HG02973 (cell line): ENCODE measurements at regions not wholly inside any gene's neighbourhood (a gene's known extent, or its start where the extent isn't known, plus 50 kb on each side); places are given as distances from the start of the nearest gene placed in this dataset.
"Not testable (repeated sequence)": the region's sequence is repeated elsewhere in the genome, so short reads cannot be mapped to it uniquely, and the experiment has no call there.

ENCODE experiments used
- ATAC-seq: cut with Tn5 transposase; IDR thresholded peaks from one replicate; pipeline ENCODE4 v1.9.1; 2021; ENCODE audit warnings: moderate library complexity; ENCODE audit not compliant: unreplicated experiment

DNA sequence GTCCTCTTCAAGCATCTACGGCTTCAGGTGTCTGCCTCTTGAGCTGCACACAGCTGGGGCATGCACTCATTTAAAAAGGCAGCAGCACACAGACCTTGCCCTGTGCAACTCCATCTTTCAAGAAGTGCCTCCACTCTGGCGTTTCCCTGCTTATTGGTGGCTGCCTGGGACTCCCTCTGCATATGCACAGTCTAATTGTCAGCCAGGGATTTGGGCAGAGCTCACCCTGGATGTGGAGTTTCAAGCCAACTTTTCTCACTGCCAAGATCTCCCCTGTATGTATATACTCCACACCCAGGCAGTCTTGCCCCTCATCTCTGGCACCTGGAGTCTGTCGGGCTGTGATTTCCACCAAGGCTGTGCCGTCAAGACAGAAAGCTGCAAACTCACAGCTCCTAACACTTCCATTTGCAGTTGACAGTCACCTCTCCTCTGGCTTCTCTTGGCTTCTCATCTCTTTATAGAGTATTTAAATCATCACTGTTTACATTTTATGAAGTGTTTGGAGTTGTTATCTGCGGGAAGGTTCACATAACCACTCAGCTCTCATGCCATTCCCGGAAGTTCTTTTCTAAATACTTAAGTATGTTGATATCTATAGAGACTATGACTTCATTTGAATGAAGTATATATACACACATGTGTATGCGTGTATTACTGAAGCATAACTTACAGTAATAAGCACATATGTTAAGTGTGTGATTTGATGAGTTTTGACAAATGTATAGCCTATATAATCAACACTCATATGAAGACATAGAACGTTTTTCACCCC, 128.2 kb downstream of the NPIPB11 start:
- not testable (repeated sequence) for ATAC-seq

DNA sequence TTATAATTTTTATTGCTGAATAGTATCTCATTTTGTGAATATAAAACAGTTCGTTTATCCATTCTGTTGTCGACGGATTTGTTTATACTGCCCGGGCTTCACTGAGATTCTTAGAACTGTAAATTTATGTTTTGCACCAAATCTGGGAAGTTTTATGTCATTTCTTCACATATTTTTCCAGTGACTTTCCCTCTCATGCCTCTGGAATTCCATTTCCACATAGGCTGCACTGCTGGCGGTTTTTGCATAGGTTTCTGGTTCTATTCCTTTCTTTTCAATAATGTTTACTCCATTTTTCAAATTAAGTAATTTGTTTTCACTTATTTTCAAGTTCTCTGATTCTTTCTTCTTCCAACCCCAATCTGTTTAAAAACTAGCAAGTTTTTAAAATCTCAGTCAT, 130.1 kb downstream of the NPIPB11 start:
- ATAC-seq: not testable (repeated sequence)

DNA sequence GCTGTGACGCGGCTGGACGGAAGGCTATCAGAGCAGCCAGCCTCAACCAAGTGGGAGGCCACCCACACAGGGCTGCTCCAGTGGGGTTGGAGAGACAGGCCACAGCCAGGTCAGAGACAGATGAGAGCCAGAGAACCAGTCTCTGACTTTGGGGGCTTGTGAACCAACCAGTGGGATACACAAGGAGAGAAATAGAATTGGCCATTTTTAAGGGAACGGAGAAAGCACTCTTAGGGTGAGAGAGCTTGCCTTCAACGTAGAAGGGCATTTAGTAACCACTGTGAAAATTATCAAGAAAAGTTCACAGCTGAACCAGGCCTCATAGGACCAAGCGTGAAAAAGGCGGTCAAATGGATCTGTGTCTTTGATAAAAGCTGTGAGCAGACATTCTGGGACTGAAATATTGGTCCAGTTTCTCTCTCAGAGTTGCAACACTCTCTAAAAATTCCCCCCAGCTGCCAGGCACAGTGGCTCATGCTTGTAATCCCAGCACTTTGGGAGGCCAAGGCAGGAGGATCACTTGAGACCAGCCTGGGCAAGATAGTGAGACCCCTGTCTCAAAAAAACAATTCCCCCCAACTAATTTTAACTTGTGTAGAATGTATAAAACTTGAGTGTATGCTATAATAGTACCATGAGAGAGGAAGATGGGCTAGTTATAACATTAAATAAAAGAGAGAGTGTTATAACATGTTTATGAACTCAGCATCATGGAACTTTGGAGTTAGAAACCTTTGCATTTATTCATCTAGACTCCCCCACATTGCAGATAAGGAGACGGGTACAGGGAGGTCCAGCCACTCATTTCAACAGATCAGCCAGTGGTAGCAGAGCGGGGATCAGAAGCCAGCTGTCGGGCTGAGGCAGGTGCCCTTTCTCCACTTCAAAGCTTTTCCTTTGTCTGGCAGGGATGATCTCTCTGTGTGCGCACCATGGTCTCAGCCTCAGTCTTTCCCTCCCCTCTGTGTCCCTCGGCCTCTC, 132.2 kb downstream of the NPIPB11 start:
- not testable (repeated sequence) for ATAC-seq

DNA sequence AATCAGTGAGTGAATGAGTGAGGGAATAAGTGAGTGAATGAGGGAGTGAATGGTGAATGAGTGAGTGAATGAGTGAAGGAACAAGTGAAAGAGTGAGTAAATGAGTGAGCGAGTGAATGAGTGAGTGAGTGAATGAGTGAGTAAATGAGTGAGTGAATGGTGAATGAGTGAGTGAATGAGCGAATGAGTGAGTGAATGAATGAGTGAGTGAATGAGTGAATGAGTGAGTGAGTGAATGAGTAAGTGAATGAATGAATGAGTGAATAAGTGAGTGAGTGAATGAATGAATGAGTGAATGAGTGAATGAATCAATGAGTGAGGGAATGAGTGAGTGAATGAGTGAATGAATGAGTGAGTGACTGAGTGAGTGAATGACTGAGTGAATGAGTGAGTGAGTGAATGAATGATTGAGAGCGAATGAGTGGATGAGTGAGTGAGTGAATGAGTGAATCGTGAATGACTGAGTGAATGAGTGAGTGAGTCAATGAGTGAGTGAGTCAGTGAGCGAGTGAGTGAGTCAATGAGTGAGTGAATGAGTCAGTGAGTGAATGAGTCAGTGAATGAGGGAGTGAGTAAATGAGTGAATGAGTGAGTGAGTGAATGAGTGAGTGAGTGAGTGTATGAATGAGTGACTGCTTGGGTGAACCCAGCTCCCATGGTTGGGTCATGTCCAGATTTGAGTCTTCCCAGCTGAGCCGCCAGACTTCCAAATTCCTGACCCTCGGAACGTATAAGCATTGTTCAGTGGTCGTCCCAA, 133.0 kb downstream of the NPIPB11 start:
- ATAC-seq: not testable (repeated sequence)

DNA sequence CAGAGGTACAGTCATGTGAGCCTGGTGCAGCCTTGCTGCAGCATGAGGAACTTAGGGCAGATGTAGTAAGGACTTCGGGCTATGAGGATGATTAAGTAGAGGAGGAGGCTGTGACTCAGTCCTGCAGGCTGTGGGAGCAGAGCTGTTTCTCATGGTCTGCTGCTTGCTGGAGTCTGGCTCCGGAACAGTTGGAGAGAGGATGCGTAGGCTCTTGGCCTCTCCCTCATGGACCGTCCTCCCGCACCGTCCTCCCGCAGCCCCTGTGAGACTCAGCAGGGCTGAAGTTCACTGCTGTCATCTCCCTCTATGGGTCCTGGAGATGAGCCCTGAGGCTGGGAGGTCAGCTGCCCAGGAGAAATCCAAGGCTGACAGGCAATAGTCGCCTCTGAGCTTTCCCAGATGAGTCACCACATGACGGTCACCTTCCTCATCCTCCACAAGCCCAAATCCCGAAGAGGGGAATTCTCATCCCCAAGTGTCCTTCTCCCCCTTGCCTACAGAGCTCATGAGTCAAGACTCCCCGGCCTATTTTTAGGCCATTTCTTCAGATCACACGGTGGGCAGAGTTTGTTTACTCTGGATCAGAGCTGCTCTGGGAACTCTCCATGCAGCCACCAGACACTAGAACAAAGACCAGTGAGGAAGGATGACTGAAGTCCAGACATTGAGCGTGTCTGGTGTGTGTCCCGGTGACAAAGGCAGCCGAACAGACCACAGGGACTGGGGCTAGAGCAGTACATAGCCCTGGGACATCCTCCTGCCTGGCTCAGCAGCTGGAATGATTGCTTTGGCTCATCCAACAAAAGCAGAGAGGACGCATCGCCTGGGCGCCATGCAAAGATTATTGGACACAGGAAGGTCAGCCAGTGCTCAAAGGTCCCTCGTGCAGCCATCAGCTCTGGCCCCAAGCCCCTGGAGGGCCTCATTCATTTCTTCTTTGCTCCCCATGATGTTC, 134.5 kb downstream of the NPIPB11 start:
- not testable (repeated sequence) for ATAC-seq

DNA sequence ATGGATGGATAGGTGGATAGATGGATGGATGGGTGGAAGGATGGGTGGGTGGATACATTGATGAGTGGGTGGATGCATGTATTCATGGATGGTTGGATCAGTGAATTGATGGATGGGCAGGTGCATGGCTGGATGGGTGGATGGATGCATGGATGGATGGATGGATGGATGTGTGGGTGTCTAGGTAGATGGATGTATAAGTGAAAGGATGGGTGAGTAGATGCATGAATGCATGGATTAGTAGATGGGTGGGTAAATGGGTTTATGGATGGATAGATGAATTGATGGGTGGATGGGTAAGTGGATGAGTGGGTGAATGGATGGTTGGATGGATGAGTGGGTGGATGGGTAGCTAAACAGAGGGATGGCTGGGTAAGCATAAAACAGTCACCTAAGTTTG, 135.6 kb downstream of the NPIPB11 start:
- not testable (repeated sequence) for ATAC-seq

DNA sequence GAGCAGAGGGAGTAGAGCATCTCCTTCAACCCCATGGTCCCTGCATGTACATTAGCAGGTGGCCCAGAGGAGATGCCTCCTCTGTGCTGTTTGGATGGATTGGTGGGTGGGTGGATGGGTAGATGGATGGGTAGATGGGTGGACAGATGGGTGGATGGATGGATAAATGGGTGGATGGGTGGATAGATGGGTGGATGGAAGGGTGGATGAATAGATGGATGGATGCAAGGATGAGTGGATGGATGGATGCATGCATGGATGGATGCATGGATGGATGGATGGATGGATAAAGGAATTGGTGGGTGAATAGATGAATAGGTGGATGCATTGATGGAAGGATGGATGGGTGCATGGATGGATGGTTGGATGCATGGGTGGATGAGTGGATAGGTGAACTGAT, 136.5 kb downstream of the NPIPB11 start:
- ATAC-seq: not testable (repeated sequence)

DNA sequence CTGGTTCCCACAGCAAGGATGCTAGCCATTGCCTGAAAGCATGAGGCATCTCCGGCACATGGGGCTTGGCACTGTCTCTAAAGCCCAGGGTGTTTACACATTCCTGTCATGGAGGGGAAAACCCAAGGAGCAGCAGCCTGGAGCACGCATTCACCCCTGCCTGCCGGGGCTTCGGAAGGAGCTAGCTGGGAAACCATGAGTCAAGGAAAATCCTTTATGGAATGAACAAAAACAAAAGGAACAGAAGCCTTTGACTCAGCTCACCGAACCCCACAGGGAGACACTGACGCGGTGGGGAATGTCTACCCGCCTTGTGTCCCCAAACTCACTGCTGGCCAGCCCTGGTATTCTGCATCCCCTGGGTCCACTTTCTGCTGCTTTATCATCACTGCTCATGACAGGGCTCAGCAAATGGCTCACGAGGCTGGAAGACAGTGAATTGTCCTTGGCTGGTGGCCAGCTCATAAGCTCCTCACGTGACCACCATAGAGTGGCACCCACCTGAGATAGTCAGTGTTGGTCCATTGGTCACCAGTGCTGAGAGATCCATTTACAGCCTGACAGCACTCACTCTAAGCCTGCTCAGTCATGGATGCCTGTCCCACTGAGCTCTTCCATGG, 137.2 kb downstream of the NPIPB11 start:
- ATAC-seq: not testable (repeated sequence)

DNA sequence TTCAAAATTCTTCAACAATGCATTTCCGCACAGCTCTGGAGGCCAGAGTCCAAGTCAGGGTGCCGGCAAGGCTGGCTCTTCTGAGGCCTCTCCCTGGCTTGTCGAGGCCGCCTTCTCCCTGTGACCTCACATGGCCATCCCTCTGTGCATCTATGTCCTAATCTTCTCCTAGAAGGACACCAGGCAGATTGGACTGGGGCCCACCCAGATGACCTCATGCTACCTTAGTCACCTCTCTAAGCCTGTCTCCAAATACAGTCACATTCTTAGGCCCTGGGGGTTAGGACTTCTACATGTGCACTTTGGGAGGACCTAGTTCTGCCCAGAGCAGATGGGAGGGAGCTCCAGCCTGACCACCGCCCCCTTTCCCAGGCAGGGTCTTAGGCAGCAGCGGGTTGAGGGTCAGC, 137.7 kb downstream of the NPIPB11 start:
- not testable (repeated sequence) for ATAC-seq

DNA sequence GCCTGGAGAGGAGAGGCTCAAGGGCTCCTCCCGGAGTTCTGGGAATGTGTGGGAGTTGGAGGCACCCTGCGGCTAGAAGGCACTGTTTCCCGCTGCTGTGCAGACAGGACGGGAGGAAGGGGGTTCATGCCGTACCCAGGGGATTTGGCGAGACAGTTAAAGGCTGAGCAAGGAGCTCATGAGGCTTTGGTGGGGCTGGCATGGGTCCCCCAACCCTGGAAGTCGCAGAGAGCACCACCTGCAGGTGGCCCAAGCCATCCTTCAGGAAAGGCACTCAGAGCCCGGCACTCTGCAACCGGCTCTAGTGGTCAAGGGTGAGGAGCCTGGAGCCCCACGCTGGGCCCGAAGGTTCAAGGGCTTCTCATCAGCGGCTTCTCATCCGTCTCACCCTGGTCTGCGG, 138.2 kb downstream of the NPIPB11 start:
- not testable (repeated sequence) for ATAC-seq

DNA sequence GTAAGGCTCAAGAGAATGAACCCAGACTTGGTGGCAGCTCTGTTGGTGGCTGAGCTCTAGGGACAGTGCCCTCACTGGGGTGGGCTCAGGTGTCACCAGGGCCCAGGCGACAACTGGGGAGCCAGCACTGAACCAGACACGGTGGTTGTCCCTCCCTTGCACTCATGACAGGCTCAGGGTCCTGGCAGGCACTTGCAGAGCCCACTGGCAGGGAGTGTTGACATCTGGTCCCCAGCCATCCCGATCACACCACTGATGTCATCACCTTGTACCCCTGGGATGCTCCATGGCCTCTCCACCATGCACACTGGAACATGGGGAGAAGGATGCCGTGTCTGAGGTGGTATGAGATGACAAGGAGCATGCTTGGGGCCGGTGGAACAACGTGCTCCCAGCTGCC, 138.6 kb downstream of the NPIPB11 start:
- ATAC-seq: not testable (repeated sequence)

DNA sequence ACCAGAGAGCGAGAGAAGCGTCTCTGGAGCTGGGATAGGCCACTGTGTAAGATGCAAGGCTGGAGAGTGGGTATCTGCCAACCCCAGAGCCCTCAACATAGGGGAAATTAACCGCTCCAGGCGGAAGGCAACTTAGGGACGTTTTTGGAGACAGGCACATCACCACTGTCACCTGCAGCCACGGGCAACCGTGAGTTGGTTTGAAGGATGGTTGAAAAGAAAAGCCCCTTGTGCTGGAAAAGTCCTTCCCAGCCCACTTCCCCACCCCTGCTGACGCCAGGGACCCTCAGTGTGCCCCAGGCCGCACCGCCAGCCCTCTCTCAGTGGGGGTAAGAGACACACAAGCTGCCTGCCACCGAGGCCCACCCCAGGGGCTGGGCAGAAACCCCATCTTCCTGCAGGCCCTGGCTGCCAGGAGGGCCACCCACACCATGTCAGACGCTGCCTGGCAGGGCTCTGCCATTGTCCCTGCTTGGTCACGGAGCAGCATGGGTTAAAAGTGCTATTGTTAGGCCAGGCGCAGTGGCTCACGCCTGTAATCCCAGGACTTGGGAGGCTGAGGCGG, 139.4 kb downstream of the NPIPB11 start:
- ATAC-seq: not testable (repeated sequence)

DNA sequence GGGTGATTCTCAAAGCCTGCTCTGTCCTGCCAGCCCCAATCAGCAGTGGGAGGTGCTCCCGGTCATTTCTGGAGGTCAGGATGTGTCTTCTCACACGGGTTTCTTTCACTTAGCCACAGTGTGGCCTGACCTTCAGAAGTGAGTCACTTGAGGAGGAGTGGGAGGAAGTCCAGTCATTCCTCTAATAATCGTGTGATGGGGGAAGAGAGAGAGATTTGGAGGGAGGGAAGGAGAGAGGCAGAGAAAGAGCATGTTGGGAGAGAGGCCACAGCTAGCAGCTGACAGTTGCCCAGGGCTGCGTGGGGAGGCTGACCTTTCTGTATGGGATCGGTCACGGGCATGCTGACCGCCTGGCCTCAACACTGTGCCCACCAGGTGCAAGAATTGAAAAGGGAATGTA, 139.9 kb downstream of the NPIPB11 start:
- ATAC-seq: not testable (repeated sequence)

DNA sequence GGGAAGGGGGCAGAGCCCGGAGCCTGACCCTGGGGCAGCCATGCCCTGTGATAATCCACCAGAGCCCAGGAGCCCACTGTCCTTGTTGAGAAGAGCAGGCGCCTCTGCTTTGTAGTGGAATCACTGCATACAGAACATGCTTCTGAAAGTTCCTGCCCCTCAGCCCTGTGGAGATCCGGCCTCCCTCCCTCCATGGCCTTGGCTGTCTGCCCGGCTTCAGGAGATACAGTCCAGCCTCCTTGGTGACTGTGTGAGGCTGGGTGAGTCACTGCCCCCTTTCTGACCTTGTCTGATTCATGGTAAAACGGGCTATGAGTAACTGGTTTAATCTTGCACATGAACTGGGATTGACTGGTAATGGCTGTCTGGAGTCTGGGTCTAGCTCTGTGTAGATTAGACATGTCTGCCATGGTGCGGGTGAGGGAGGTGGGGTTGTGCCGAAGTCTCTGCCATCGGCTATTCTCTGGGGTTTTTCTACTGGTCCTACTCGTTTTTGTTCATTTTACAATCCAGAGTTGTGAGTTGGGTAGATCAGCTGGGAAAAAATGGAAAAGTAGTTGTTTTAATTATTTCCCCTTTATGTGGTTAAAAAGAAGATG, 141.2 kb downstream of the NPIPB11 start:
- not testable (repeated sequence) for ATAC-seq

DNA sequence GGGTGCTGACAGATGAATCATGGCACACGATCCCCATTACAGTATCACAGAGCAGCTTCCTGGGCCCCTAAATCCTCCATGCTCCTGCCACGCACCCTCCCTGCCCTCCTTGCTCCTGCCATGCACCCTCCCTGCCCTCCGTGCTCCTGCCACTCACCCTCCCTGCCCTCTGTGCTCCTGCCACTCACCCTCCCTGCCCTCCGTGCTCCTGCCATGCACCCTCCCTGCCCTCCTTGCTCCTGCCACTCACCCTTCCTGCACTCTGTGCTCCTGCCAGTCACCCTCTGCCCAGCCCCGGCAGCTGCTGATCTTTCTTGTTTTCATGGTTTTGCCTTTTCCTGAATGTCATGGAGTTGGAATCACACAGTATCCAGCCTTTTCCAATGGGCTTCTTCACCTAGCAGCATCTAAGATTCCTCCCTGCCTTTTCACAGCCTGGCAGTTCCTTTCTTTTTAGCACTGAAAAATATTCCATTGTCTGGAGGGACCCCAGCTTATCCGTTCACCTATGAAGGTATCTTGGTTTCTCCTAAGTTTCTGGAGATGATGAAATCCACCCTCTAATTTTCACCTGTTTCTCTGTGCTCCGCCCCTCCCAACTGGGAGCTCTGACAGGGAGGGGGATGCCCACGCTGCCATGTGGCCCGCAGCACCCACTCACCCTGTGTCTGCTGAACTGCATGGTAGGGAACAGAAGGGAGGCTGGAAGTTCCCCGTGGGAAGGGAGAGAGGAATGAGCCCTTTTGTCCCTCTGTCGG, 142.3 kb downstream of the NPIPB11 start:
- ATAC-seq: not testable (repeated sequence)

DNA sequence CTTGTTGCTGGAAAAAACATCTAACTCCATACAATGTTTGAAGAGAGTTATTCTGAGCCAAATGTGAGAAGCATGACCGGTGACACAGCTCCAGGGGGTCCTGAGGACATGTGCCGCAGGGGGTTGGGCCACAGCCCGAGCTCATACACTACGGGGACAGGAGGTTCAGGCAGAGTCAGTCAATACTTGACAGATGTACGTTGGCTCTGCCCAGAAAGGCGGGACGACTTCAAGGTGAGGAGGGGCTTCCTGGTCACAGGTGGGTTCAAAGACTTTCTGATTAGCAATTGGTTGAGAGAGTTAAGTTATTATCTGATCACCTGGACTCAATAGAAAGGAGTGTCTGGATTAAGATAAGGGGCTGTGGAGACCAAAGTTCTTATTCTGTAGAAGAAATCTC, 143.8 kb downstream of the NPIPB11 start:
- ATAC-seq: not testable (repeated sequence)

DNA sequence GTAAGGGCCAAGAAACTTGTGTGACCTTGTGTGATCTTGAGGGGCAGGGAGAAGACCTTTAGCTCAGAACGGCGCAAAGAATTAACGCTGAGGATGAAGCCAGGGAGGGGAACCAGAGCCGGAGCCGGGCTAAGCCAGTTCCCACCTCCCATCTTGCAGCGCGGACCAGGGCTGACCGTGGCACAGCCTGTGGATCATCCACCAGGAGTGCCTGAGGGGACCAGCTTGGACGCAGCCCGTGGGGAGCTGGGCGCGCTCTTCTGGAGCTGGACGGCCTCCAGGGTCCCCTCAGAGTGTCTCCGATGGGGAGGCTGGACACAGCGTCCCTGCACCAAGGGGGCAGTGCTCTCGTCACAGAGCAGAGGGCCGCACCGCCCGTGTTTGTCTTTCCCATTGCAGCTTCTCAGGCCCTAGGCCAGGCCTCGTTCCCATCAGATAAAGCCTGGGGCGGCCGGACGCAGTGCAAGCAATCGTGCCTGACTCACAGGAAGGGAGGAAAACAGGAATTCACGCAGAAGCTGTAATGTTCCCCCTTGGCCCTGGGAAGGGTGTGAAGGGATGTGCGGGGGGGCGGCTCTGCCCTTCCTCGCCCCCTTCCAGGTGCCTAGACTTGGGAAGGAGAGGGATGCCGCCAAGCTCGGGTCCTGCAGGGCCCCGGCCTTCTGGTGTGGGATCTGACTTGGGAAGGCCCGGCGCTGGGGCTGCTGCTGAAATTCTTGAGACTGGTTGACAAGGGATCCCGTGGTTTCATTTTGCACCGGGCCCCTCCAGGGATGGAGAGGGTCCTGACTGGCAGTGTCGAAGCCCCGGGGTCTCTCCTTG, 144.9 kb downstream of the NPIPB11 start:
- ATAC-seq: not testable (repeated sequence)
